IgD-negative memory B cell (primary cell): ENCODE measurements at regions not wholly inside any gene's neighbourhood (a gene's known extent, or its start where the extent isn't known, plus 50 kb on each side); places are given as distances from the start of the nearest gene placed in this dataset.
"Not testable (repeated sequence)": the region's sequence is repeated elsewhere in the genome, so short reads cannot be mapped to it uniquely, and the experiment has no call there.

Experiments
- H3K27ac Mint-ChIP-seq, 3 donors: one replicate each; pipeline ENCODE4 v1.8.0; 2020 to 2022; ENCODE audit warnings: mild to moderate bottlenecking in 3 of 3, mixed read lengths in 3 of 3, moderate library complexity in 1 of 3
- H3K27me3 Mint-ChIP-seq: one replicate; pipeline ENCODE4 v1.8.0; 2021; ENCODE audit warnings: mixed read lengths
- H3K36me3 Mint-ChIP-seq: one replicate; pipeline ENCODE4 v1.8.0; 2020; ENCODE audit warnings: mild to moderate bottlenecking, mixed read lengths
- H3K4me1 Mint-ChIP-seq, 3 donors: one replicate each; pipeline ENCODE4 v1.8.0; 2020 to 2022; ENCODE audit warnings: mixed read lengths in 3 of 3, mild to moderate bottlenecking in 1 of 3
- H3K4me3 Mint-ChIP-seq, 4 donors: one replicate each; pipeline ENCODE4 v1.8.0; 2020 to 2022; ENCODE audit warnings: mild to moderate bottlenecking in 4 of 4, mixed read lengths in 4 of 4, moderate library complexity in 3 of 4
- H3K9me3 Mint-ChIP-seq, 3 donors: one replicate each; pipeline ENCODE4 v1.8.0; 2020 to 2021; ENCODE audit warnings: mixed read lengths in 3 of 3, mild to moderate bottlenecking in 1 of 3

DNA sequence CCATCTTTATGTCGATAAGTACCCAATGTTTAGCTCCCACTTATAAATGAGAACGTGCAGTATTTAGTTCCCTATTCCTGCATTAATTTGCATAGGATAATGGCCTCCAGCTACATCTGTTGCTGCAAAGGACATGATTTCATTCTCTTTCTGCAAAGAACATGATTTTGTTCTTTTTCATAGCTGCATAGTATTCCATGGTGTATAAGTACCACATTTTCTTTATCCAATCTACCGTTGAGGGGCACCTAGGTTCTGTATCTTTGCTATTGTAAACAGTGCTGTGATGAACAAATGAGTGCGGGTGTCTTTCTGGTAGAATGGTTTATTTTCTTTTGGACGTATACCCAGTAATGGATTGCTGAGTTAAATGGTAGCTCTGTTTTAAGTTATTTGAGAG is 63.0 kb downstream of the HLX start:
- Mint-ChIP-seq H3K27me3 (peaks cover 9% of the 10 kb centered on the region), H3K27ac (no peak overlapping the region), H3K4me1 (peaks cover 4 to 8% (median 7%) of the 10 kb centered on the region in 3 donors), H3K4me3 (no peak overlapping the region), H3K36me3 (no peaks in the 10 kb centered on the region), H3K9me3 (peaks cover 0 to 3% (median 0%) of the 10 kb centered on the region in 3 donors)

DNA sequence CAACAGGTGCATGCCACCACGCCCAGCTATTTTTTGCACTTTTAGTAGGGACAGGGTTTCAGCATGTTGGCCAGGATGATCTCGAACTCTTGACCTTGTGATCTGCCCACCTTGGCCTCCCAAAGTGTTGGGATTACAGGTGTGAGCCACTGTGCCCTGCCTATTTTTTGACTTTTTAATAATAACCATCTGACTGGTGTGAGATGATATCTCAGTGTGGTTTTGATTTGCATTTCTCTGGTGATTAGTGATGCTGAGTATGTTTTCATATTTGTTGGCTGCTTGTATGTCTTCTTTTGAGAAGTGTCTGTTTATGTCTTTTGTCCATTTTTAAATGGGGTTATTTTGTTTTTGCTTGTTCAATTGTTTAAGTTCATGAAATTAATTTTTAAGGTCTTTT is 63.7 kb downstream of the HLX start:
- H3K36me3 Mint-ChIP-seq, H3K4me3 Mint-ChIP-seq, H3K9me3 Mint-ChIP-seq, H3K4me1 Mint-ChIP-seq, H3K27ac Mint-ChIP-seq: not testable (repeated sequence)
- peaks cover 12% of the 10 kb centered on the region for H3K27me3 Mint-ChIP-seq

DNA sequence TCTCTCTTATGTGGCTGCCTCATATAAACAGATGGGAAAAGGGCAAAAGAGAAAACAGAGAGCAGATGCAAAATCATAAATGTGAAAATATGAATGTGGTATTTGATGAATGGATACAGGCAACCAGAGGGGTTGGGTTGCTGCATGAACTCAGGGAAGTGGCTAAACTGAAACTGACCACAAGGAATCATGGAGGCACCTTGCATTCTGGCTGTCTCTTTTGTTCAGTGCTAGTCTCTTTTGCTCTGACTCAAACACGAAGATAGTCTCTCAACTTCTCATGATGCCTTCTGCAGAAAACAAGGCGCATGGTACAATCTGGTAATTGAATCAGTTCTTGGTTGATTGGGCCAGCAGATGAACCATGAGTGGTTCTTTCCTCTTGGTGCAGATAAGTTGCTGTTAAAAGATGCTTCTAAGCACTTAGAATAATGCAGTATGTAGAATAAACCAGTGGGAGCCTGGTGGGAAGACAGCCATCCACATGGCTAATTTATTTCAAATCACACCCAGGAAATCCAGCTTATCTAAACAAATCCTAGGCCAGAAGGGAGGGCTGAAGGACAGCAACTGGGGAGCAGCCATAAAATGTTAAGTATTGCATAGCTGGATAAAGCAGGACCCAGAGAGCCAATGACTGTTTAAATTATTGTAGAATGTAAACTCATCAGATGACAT is 64.2 kb downstream of the HLX start:
- Mint-ChIP-seq H3K36me3 (no peaks in the 10 kb centered on the region), H3K4me3 (no peak overlapping the region), H3K27ac (no peak overlapping the region), H3K4me1 (peaks cover 4 to 8% (median 7%) of the 10 kb centered on the region in 3 donors), H3K9me3 (peaks cover 0 to 3% (median 0%) of the 10 kb centered on the region in 3 donors), H3K27me3 (peaks cover 9% of the 10 kb centered on the region)

DNA sequence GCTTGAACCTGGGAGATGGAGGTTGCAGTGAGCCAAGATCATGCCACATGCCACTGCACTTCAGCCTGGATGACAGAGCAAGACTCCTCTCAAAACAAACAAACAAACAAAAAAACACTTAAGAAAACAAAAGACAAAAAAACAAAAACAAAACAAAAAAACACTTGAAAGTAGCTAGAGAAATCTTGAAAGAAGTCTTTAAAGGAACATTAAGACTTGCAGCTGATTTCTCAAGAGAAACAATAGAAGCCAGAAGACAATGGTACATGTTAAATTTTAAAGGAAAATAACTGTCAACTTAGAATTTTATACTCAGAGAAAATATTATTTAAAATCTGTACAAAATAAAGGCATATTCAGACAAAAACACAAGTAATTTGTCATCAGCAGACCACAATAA is 71.3 kb downstream of the HLX start:
- no peak overlapping the region for H3K27ac Mint-ChIP-seq
- no peak overlapping the region for H3K4me3 Mint-ChIP-seq
- H3K4me1 Mint-ChIP-seq = no peaks in the 10 kb centered on the region
- H3K27me3 Mint-ChIP-seq = peaks cover 3% of the 10 kb centered on the region
- H3K36me3 Mint-ChIP-seq = peaks cover 1% of the 10 kb centered on the region
- H3K9me3 Mint-ChIP-seq = peaks cover 2 to 13% (median 7%) of the 10 kb centered on the region in 3 donors

DNA sequence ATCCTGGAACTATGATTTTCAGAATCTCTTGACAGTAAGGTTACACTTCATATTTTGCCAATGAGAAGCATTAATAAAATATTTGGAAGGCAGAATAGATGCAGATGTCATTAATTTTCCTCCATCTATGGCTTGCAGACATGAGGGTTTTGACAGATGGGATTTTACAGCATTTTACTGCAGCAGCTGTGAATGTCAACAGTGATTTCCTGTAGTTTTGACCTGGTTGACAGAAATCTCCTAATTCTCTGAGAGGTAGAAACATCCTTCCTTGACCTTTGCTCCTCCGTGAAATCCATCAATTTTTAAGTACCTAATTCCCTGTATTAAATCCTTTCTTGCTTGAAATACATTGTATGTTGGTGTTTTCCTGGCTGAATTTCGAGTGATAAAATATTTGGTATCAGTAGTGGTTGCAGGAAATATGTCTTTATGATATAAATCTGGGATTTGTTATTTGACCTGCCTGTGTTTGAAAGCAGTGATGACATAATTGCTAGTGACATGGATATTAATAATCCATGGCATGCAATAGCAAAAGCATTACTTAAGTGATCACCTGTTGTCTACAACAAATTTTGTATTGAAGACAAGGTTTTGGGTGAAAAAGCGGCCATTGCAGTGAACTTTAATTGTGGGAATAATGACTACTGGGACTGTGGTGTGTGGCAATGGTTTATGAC is 73.9 kb downstream of the HLX start:
- Mint-ChIP-seq H3K4me3 (no peak overlapping the region), H3K9me3 (peaks cover 2 to 13% (median 7%) of the 10 kb centered on the region in 3 donors), H3K27me3 (no peaks in the 10 kb centered on the region), H3K36me3 (peaks cover 1% of the 10 kb centered on the region), H3K4me1 (no peaks in the 10 kb centered on the region), H3K27ac (no peak overlapping the region)

DNA sequence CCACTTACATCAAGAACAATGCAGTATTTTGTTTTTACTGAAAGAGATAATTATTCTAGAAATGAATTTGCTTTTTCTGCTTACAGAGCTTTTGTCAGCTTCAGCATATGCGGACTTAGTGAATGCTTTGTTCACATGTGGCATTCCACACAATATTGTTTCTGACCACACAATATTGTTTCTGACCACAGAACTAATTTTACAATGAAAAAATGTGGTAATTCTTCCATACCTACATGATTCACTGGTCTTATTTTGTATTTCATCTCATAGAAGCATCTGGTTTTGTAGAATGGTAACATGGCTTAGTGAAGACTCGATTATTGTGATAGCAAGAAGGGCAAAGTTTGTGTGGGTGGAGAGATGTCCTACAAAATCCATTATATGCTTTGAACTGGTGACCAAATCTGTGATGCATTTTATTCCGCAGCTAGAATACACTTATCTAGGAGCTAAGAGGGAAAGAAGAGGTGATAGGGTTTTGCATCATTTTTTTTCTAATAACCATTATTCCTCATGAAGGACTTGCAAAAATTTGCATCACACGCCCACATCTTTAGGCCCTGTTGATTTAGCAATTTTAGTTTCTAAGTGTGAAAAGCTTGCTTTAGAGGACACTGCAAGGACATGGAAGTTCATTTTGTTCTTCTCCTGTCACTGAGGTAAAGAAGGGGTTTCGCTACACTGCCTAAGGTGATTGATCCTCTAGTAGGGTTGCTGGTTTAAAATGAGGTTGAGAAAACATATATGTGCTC is 75.3 kb downstream of the HLX start:
- Mint-ChIP-seq H3K4me1 (no peaks in the 10 kb centered on the region), H3K9me3 (peaks cover 0 to 8% (median 6%) of the 10 kb centered on the region in 3 donors), H3K36me3 (peaks cover 1% of the 10 kb centered on the region), H3K27ac (no peak overlapping the region), H3K27me3 (no peaks in the 10 kb centered on the region), H3K4me3 (no peak overlapping the region)

GRCh38 chr1:220955116-220955515 is 75.9 kb downstream of the HLX start:
- H3K27ac Mint-ChIP-seq = no peak overlapping the region

DNA sequence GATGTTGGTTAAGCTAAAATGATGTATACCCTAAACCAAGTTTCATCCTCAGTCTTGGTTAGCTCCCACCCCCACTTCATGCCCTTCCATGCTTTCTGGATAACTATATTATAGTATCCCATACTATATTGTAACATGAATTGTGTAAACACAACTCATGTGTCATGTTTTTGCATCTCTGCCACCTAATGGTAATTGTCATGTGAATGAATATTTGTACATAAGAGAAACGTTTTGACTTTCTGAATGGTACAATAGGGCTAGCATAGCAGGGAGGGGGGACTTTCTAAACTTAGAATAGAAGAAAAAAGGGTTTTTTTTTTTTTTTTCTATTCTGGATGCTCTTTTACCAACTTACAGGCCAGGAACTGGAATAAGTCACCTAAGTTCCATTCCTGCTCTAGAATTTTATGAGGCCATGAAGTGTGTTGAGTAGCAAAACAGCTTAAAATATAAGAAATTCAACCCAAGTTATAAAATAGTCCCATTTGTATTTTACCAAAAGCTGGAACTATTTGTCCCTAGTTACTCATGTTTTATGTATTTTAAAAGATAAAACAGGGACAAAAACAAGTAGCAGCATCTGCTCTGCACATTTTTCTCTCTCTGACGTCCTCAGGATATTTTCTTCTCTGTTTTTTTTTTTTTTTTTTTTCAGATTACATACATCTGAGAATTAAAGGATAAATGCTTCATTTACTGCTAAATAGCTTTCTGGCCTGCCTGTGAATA is 77.4 kb downstream of the HLX start:
- Mint-ChIP-seq H3K27ac (no peak overlapping the region), H3K27me3 (peaks cover 2% of the 10 kb centered on the region), H3K4me1 (no peaks in the 10 kb centered on the region), H3K4me3 (no peak overlapping the region), H3K36me3 (no peaks in the 10 kb centered on the region), H3K9me3 (no peaks in the 10 kb centered on the region)

More at GRCh38 chr1:220955116-220955515, 75.9 kb downstream of the HLX start:
- Mint-ChIP-seq H3K4me3 (no peak overlapping the region), H3K9me3 (peaks cover 0 to 5% (median 2%) of the 10 kb centered on the region in 3 donors), H3K27me3 (peaks cover 2% of the 10 kb centered on the region), H3K36me3 (no peaks in the 10 kb centered on the region), H3K4me1 (no peaks in the 10 kb centered on the region)

DNA sequence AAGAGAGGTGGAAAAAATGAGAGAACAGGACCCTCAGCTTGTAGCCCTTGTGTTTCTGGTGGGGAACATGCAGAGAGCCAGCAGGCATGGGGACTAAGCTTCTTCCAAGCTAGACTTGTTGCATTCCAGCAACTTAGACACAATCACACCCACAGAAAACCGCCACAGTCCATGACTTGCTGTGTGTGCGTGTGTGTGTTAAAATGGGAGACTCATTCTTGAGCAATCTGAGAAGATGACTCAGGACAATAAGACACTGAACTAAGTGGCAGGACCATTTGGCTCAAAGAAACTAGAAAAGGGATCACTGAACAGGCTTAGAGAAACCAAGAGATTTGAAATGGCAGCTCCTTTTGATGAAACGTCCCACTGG is 78.0 kb downstream of the HLX start:
- H3K27ac Mint-ChIP-seq = no peak overlapping the region
- no peaks in the 10 kb centered on the region for H3K36me3 Mint-ChIP-seq
- H3K9me3 Mint-ChIP-seq = no peaks in the 10 kb centered on the region
- H3K4me3 Mint-ChIP-seq = no peak overlapping the region
- H3K27me3 Mint-ChIP-seq = peaks cover 2% of the 10 kb centered on the region
- H3K4me1 Mint-ChIP-seq = no peaks in the 10 kb centered on the region

- no peaks in the 10 kb centered on the region for H3K36me3 Mint-ChIP-seq
- no peak overlapping the region for H3K27ac Mint-ChIP-seq
- H3K9me3 Mint-ChIP-seq = no peaks in the 10 kb centered on the region
- no peak overlapping the region for H3K4me3 Mint-ChIP-seq
- H3K4me1 Mint-ChIP-seq = no peaks in the 10 kb centered on the region
- peaks cover 2% of the 10 kb centered on the region for H3K27me3 Mint-ChIP-seq
Observed at GRCh38 chr1:220958234-220958633, 79.0 kb downstream of the HLX start.

DNA sequence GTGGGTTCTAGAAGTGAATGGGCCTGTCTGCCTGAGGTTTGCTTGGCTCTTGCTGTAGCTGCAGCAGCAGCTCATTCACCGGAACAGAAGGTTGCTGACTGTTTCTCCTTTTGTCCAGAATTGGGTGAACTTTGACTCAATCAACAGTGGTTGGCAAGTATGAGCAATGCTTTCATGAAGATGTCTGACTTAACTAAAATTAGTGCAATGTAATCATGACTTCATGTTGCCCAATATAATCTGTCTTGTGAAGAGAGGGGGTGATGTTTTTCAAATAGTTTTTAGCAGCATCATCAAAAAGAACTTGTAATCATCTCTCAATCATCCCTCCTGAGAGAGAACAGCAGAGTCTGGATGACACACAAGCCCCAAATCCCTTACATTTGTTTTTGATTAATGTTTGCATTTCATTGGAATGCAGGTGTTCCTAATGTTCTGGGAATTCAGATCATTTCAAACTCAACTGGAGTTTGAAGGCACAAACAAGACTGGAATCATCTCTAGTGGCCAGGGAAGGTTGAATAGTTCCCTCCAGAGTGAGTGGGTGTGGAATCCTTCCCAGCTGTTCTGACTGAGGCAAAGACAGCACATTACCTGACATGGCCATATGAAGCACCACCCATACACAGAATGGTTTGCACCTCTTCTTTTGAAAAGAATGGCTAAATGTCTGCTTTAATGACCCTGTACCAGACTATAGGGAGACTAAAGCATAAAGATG is 82.9 kb downstream of the HLX start:
- Mint-ChIP-seq H3K9me3 (peaks cover 0 to 9% (median 5%) of the 10 kb centered on the region in 3 donors), H3K36me3 (no peaks in the 10 kb centered on the region), H3K27me3 (peaks cover 2% of the 10 kb centered on the region), H3K4me1 (no peaks in the 10 kb centered on the region), H3K27ac (no peak overlapping the region), H3K4me3 (no peak overlapping the region)

GRCh38 chr1:220966041-220966440 is 86.8 kb downstream of the HLX start:
- no peak overlapping the region for H3K4me3 Mint-ChIP-seq
- no peaks in the 10 kb centered on the region for H3K27me3 Mint-ChIP-seq
- peaks cover 2 to 9% (median 5%) of the 10 kb centered on the region in 3 donors for H3K9me3 Mint-ChIP-seq
- H3K27ac Mint-ChIP-seq = no peak overlapping the region
- H3K36me3 Mint-ChIP-seq = no peaks in the 10 kb centered on the region
- H3K4me1 Mint-ChIP-seq = no peaks in the 10 kb centered on the region

DNA sequence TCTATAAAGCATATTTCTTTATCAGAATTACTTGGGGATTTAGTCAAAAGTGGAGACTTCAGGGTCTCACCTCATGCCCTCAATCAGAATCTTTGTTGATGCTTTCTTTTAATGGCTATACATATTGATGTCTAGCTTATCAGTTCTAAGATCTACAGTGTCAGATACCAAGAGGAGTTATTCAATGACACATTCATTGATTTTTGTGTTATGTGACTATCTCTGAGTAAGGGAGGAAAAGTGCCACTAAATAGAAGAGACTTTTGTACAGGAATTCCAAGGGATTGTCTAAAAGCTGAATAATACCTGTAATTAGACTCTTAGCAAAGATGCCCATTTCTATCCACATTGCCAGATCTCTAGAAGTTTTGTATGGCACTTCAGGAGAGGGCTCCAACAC is 87.2 kb downstream of the HLX start:
- no peak overlapping the region for H3K4me3 Mint-ChIP-seq
- H3K27ac Mint-ChIP-seq = no peak overlapping the region
- H3K27me3 Mint-ChIP-seq = no peaks in the 10 kb centered on the region
- H3K4me1 Mint-ChIP-seq = no peaks in the 10 kb centered on the region
- peaks cover 2 to 9% (median 5%) of the 10 kb centered on the region in 3 donors for H3K9me3 Mint-ChIP-seq
- H3K36me3 Mint-ChIP-seq = no peaks in the 10 kb centered on the region

- Mint-ChIP-seq H3K4me3 (no peak overlapping the region), H3K4me1 (no peaks in the 10 kb centered on the region), H3K27ac (no peak overlapping the region), H3K27me3 (no peaks in the 10 kb centered on the region), H3K36me3 (no peaks in the 10 kb centered on the region), H3K9me3 (peaks cover 2 to 9% (median 5%) of the 10 kb centered on the region in 3 donors)
Observed at GRCh38 chr1:220966881-220967611, 87.8 kb downstream of the HLX start.
